ENCODE measurements at regions not wholly inside any gene's neighbourhood (a gene's known extent, or its start where the extent isn't known, plus 50 kb on each side); places are given as distances from the start of the nearest gene placed in this dataset.

- TF ChIP-seq EZH2 (IDR thresholded peaks at IDR 0.05; ENCODE audit: insufficient read depth, low read length) = no peak
- TF ChIP-seq, protein P1, sequence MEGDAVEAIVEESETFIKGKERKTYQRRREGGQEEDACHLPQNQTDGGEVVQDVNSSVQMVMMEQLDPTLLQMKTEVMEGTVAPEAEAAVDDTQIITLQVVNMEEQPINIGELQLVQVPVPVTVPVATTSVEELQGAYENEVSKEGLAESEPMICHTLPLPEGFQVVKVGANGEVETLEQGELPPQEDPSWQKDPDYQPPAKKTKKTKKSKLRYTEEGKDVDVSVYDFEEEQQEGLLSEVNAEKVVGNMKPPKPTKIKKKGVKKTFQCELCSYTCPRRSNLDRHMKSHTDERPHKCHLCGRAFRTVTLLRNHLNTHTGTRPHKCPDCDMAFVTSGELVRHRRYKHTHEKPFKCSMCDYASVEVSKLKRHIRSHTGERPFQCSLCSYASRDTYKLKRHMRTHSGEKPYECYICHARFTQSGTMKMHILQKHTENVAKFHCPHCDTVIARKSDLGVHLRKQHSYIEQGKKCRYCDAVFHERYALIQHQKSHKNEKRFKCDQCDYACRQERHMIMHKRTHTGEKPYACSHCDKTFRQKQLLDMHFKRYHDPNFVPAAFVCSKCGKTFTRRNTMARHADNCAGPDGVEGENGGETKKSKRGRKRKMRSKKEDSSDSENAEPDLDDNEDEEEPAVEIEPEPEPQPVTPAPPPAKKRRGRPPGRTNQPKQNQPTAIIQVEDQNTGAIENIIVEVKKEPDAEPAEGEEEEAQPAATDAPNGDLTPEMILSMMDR (IDR thresholded peaks at IDR 0.05; ENCODE audit: insufficient read depth, low read depth, low read length) = no peak
Measured at GRCh38 chr4:159428293-159428692, 325.4 kb downstream of the RAPGEF2 start.
